ENCODE measurements at regions not wholly inside any gene's neighbourhood (a gene's known extent, or its start where the extent isn't known, plus 50 kb on each side); places are given as distances from the start of the nearest gene placed in this dataset.
"Not testable (repeated sequence)": the region's sequence is repeated elsewhere in the genome, so short reads cannot be mapped to it uniquely, and the experiment has no call there.

- ChIA-PET CTCF (interaction anchor here (0.7 kb wide), 1 partner anchor 8 kb away, joined by 3 read pairs; no protein-coding TSS in a partner anchor), POLR2A (no interaction called here)
- Mint-ChIP-seq H3K9me3 (peaks cover 4% of the 10 kb centered on the region; the same call in 1 of the 2 replicates), H3K4me3 (no peak overlapping the region), H3K27me3 (ENCODE audit: low read depth) (no peaks in the 10 kb centered on the region; the same call in 1 of the 2 replicates), H3K36me3 (no peaks in the 10 kb centered on the region), H3K27ac (no peak overlapping the region), H3K4me1 (no peaks in the 10 kb centered on the region)
- TF ChIP-seq PRRX2 (CRISPR knock-in tag; IDR thresholded peaks at IDR 0.05) = no peak
- TF ChIP-seq RORB (CRISPR knock-in tag; IDR thresholded peaks at IDR 0.05) = no peak
- TF ChIP-seq CREB1 (CRISPR knock-in tag; IDR thresholded peaks at IDR 0.05) = no peak
- no peak for TF ChIP-seq PRDM15 (CRISPR knock-in tag; IDR thresholded peaks at IDR 0.05)
- TF ChIP-seq MXD4 (CRISPR knock-in tag; IDR thresholded peaks at IDR 0.05; ENCODE audit: borderline replicate concordance) = no peak
- TF ChIP-seq ZNF416 (CRISPR knock-in tag; IDR thresholded peaks at IDR 0.05) = no peak
- TF ChIP-seq HMGA2 (CRISPR knock-in tag; IDR thresholded peaks at IDR 0.05) = no peak
- TF ChIP-seq ZNF263 (CRISPR knock-in tag; IDR thresholded peaks at IDR 0.05; ENCODE audit: low read depth) = no peak
- no peak for TF ChIP-seq TCF7 (CRISPR knock-in tag; IDR thresholded peaks at IDR 0.05; ENCODE audit: low read depth)
- no peak for TF ChIP-seq NFATC4 (CRISPR knock-in tag; IDR thresholded peaks at IDR 0.05)
- TF ChIP-seq E2F5 (CRISPR knock-in tag; IDR thresholded peaks at IDR 0.05) = no peak
- TF ChIP-seq JUN (CRISPR knock-in tag; IDR thresholded peaks at IDR 0.05) = no peak
- TF ChIP-seq IRF1 (CRISPR knock-in tag; IDR thresholded peaks at IDR 0.05) = no peak
- TF ChIP-seq ATF6 (CRISPR knock-in tag; IDR thresholded peaks at IDR 0.05) = no peak
- no peak for TF ChIP-seq ZNF121 (CRISPR knock-in tag; IDR thresholded peaks at IDR 0.05)
- TF ChIP-seq ZMAT4 (CRISPR knock-in tag; IDR thresholded peaks at IDR 0.05) = no peak
- no peak for TF ChIP-seq EMX1 (CRISPR knock-in tag; IDR thresholded peaks at IDR 0.05)
- no peak for TF ChIP-seq TEAD1 (CRISPR knock-in tag; IDR thresholded peaks at IDR 0.05)
- TF ChIP-seq FOXK1 (CRISPR knock-in tag; IDR thresholded peaks at IDR 0.05) = no peak
- DNase-seq (ENCODE audit: low spot score) = no peak
- ATAC-seq = no peak
Measured at GRCh38 chr19:34049944-34050343, 122.4 kb upstream of the LSM14A start.

GRCh38 chr19:34050430-34050829, 121.9 kb upstream of the LSM14A start:
- H3K9me3 Mint-ChIP-seq; POLR2A ChIA-PET; H3K36me3 Mint-ChIP-seq; DNase-seq (ENCODE audit: low spot score); H3K27me3 Mint-ChIP-seq (ENCODE audit: low read depth); H3K4me3 Mint-ChIP-seq; ATAC-seq; H3K4me1 Mint-ChIP-seq; H3K27ac Mint-ChIP-seq: not testable (repeated sequence)
- TF ChIP-seq GTF2I (CRISPR knock-in tag; conservative IDR thresholded peaks at IDR 0.05) = 0 out of 2 replicates have a peak, but pooled peaks have one; percentile 12
- CTCF ChIA-PET = interaction anchor here (0.7 kb wide), 1 partner anchor 8 kb away, joined by 3 read pairs; no protein-coding TSS in a partner anchor
